SJCRH30 (cell line): ENCODE measurements at regions not wholly inside any gene's neighbourhood (a gene's known extent, or its start where the extent isn't known, plus 50 kb on each side); places are given as distances from the start of the nearest gene placed in this dataset.

Experiments
- DNase-seq, 2 experiments: peaks; one replicate each; pipeline ENCODE4 v3.0.0-alpha.2; 2015 to 2020
- H3K27ac ChIP-seq: fragments of 250-450 bp; sonication (Bioruptor Pico); 2 replicates; pipeline ENCODE4 v1.5.1; 2020; ENCODE audit warnings: mild to moderate bottlenecking, moderate library complexity
- H3K27me3 ChIP-seq: fragments of 250-450 bp; sonication (Bioruptor Pico); 2 replicates; pipeline ENCODE4 v1.5.1; 2020; ENCODE audit warnings: mild to moderate bottlenecking, moderate library complexity
- H3K36me3 ChIP-seq: fragments of 250-450 bp; sonication (Bioruptor Pico); 2 replicates; pipeline ENCODE4 v1.5.1; 2020; ENCODE audit warnings: mild to moderate bottlenecking, moderate library complexity
- H3K4me1 ChIP-seq: fragments of 250-450 bp; sonication (Bioruptor Pico); 2 replicates; pipeline ENCODE4 v1.5.1; 2020; ENCODE audit warnings: mild to moderate bottlenecking, moderate library complexity
- H3K4me3 ChIP-seq: fragments of 250-450 bp; sonication (Bioruptor Pico); 2 replicates; pipeline ENCODE4 v1.5.1; 2020; ENCODE audit warnings: mild to moderate bottlenecking, moderate library complexity
- H3K9me3 ChIP-seq: fragments of 250-450 bp; sonication (Bioruptor Pico); replicated peaks from 2 replicates; pipeline ENCODE4 v1.5.1; 2020; ENCODE audit warnings: mild to moderate bottlenecking, moderate library complexity

GRCh38 chr2:10980886-10981425, 69.2 kb downstream of the KCNF1 start:
- 0 out of 2 replicates have a peak, but pooled peaks cover 7% of the 10 kb centered on the region for H3K4me1 ChIP-seq
- no peaks in the 10 kb centered on the region for H3K9me3 ChIP-seq
- no peaks in the 10 kb centered on the region for H3K36me3 ChIP-seq
- no peak for DNase-seq
- no peak overlapping the region for H3K4me3 ChIP-seq
- H3K27me3 ChIP-seq: peaks cover 18% of the 10 kb centered on the region
- H3K27ac ChIP-seq: no peak overlapping the region

GRCh38 chr2:10981451-10981850, 69.7 kb downstream of the KCNF1 start:
- Histone ChIP-seq H3K4me3 (no peak overlapping the region), H3K27me3 (peaks cover 18% of the 10 kb centered on the region), H3K9me3 (no peaks in the 10 kb centered on the region), H3K27ac (no peak overlapping the region), H3K36me3 (no peaks in the 10 kb centered on the region), H3K4me1 (0 out of 2 replicates have a peak, but pooled peaks cover 7% of the 10 kb centered on the region)
- no peak for DNase-seq

GRCh38 chr2:10981941-10982431, 70.3 kb downstream of the KCNF1 start:
- Histone ChIP-seq H3K4me3 (no peak overlapping the region), H3K9me3 (no peaks in the 10 kb centered on the region), H3K27me3 (peaks cover 15% of the 10 kb centered on the region), H3K36me3 (no peaks in the 10 kb centered on the region), H3K4me1 (0 out of 2 replicates have a peak, but pooled peaks cover 7% of the 10 kb centered on the region), H3K27ac (no peak overlapping the region)
- no peak for DNase-seq

GRCh38 chr2:10982931-10983701, 71.4 kb downstream of the KCNF1 start:
- Histone ChIP-seq H3K4me1 (0 out of 2 replicates have a peak, but pooled peaks cover 3% of the 10 kb centered on the region), H3K36me3 (no peaks in the 10 kb centered on the region), H3K4me3 (no peak overlapping the region), H3K27me3 (peaks cover 6% of the 10 kb centered on the region), H3K27ac (no peak overlapping the region), H3K9me3 (no peaks in the 10 kb centered on the region)
- no peak for DNase-seq

- no peak overlapping the region for H3K27ac ChIP-seq
- no peaks in the 10 kb centered on the region for H3K4me1 ChIP-seq
- no peaks in the 10 kb centered on the region for H3K36me3 ChIP-seq
- no peaks in the 10 kb centered on the region for H3K9me3 ChIP-seq
- no peak for DNase-seq
- H3K27me3 ChIP-seq: no peaks in the 10 kb centered on the region; the same call in 1 of the 2 replicates
- H3K4me3 ChIP-seq: no peak overlapping the region
Measured at GRCh38 chr2:10983711-10984110, 72.0 kb downstream of the KCNF1 start.

GRCh38 chr2:10984418-10985135, 72.8 kb downstream of the KCNF1 start:
- no peak overlapping the region for H3K27ac ChIP-seq
- no peaks in the 10 kb centered on the region for H3K9me3 ChIP-seq
- H3K4me1 ChIP-seq: no peaks in the 10 kb centered on the region
- H3K4me3 ChIP-seq: no peak overlapping the region
- no peaks in the 10 kb centered on the region for H3K27me3 ChIP-seq
- no peaks in the 10 kb centered on the region for H3K36me3 ChIP-seq
- no peak for DNase-seq

- no peak overlapping the region for H3K27ac ChIP-seq
Measured at GRCh38 chr2:10985260-10985659, 73.5 kb downstream of the KCNF1 start.

GRCh38 chr2:10985901-10986535, 74.3 kb downstream of the KCNF1 start:
- H3K27ac ChIP-seq: no peak overlapping the region
- H3K36me3 ChIP-seq: no peaks in the 10 kb centered on the region
- no peaks in the 10 kb centered on the region for H3K9me3 ChIP-seq
- no peak overlapping the region for H3K4me3 ChIP-seq
- no peaks in the 10 kb centered on the region for H3K27me3 ChIP-seq
- H3K4me1 ChIP-seq: no peaks in the 10 kb centered on the region
- no peak for DNase-seq

More at GRCh38 chr2:10985260-10985659, 73.5 kb downstream of the KCNF1 start:
- no peaks in the 10 kb centered on the region for H3K9me3 ChIP-seq
- H3K36me3 ChIP-seq: no peaks in the 10 kb centered on the region
- no peaks in the 10 kb centered on the region for H3K27me3 ChIP-seq
- no peak for DNase-seq
- no peaks in the 10 kb centered on the region for H3K4me1 ChIP-seq
- H3K4me3 ChIP-seq: no peak overlapping the region

- no peak for DNase-seq
- H3K4me1 ChIP-seq: no peaks in the 10 kb centered on the region
- no peak overlapping the region for H3K27ac ChIP-seq
- H3K36me3 ChIP-seq: no peaks in the 10 kb centered on the region
- H3K4me3 ChIP-seq: no peak overlapping the region
- H3K9me3 ChIP-seq: no peaks in the 10 kb centered on the region
- no peaks in the 10 kb centered on the region for H3K27me3 ChIP-seq
Measured at GRCh38 chr2:10987439-10987838, 75.7 kb downstream of the KCNF1 start.

GRCh38 chr2:10987861-10988260, 76.1 kb downstream of the KCNF1 start:
- DNase-seq: no peak
- Histone ChIP-seq H3K4me1 (no peaks in the 10 kb centered on the region), H3K4me3 (no peak overlapping the region), H3K27me3 (no peaks in the 10 kb centered on the region), H3K27ac (no peak overlapping the region), H3K36me3 (no peaks in the 10 kb centered on the region), H3K9me3 (no peaks in the 10 kb centered on the region)

- H3K27ac ChIP-seq: no peak overlapping the region
- H3K9me3 ChIP-seq: no peaks in the 10 kb centered on the region
- no peaks in the 10 kb centered on the region for H3K4me1 ChIP-seq
- no peak for DNase-seq
- H3K27me3 ChIP-seq: no peaks in the 10 kb centered on the region
- H3K4me3 ChIP-seq: no peak overlapping the region
- no peaks in the 10 kb centered on the region for H3K36me3 ChIP-seq
Measured at GRCh38 chr2:10989151-10989550, 77.4 kb downstream of the KCNF1 start.

GRCh38 chr2:10989782-10990181, 78.0 kb downstream of the KCNF1 start:
- Histone ChIP-seq H3K4me1 (no peaks in the 10 kb centered on the region), H3K27me3 (no peaks in the 10 kb centered on the region), H3K27ac (no peak overlapping the region), H3K9me3 (no peaks in the 10 kb centered on the region), H3K36me3 (no peaks in the 10 kb centered on the region), H3K4me3 (no peak overlapping the region)
- no peak for DNase-seq

GRCh38 chr2:10990561-10991111, 78.9 kb downstream of the KCNF1 start:
- Histone ChIP-seq H3K27ac (no peak overlapping the region), H3K9me3 (no peaks in the 10 kb centered on the region), H3K27me3 (0 out of 2 replicates have a peak, but pooled peaks cover 2% of the 10 kb centered on the region), H3K36me3 (no peaks in the 10 kb centered on the region), H3K4me1 (no peaks in the 10 kb centered on the region), H3K4me3 (no peak overlapping the region)
- DNase-seq: no peak

GRCh38 chr2:10992023-10992791, 80.5 kb downstream of the KCNF1 start:
- Histone ChIP-seq H3K27me3 (0 out of 2 replicates have a peak, but pooled peaks cover 2% of the 10 kb centered on the region), H3K4me1 (no peaks in the 10 kb centered on the region), H3K36me3 (no peaks in the 10 kb centered on the region), H3K27ac (no peak overlapping the region), H3K4me3 (no peak overlapping the region), H3K9me3 (no peaks in the 10 kb centered on the region)
- DNase-seq: no peak
